ENCODE measurements at regions not wholly inside any gene's neighbourhood (a gene's known extent, or its start where the extent isn't known, plus 50 kb on each side); places are given as distances from the start of the nearest gene placed in this dataset.

- TF ChIP-seq CTCF (IDR thresholded peaks at IDR 0.05; ENCODE audit: insufficient read depth, low read length, poor library complexity, severe bottlenecking) (no peak), EZH2phosphoT487 (conservative IDR thresholded peaks at IDR 0.05; ENCODE audit: low read length) (no peak)
Measured at GRCh38 chrX:39626749-39627148, 471.0 kb downstream of the BCOR start.
